Stimulated activated CD8-positive, alpha-beta memory T cell treated with anti-CD3 and anti-CD28 coated beads, Interleukin-7, amount 100 ng/mL, for 48 hours (primary cell): ENCODE measurements at regions not wholly inside any gene's neighbourhood (a gene's known extent, or its start where the extent isn't known, plus 50 kb on each side); places are given as distances from the start of the nearest gene placed in this dataset.

Source experiments
- DNase-seq, 2 donors: peaks; one replicate each; pipeline ENCODE4 v3.0.0-alpha.2; 2020; ENCODE audit warnings: low read depth in 1 of 2; ENCODE audit errors: extremely low read depth in 1 of 2

DNA sequence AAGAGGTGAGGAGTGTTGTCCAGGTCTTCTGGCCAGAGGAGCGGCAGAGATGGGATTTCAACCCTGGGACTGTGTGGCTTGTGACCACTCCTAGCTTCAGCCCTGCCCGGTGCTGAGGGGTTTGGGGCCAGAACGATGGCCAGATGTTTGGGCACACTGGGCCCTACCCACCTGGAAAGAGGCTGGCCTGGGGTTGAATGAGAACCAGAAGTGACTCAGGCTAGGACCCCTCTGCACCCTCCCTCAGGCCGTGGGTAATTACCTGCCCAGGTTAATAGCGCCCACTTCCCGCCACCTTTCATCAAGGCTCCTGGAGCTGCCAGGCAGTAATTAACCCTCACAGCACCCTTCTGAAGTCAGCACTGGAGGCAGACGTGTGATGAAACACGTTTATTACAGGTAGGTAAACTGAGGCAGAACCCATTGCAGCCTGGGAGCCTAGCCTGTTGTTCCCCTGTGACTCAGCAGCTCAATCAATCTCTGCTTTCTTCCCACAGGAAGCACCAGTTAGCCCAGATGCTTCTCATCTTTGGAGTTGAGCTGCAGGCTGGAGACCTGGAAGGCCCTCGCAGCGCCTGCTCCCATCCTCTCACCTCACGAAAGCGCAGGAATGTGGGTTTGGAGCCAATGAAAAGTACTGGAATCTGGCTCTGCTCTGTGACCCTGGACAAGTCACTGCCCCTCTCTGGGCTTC is 120.8 kb downstream of the CEBPB start:
- DNase-seq: no peak

DNA sequence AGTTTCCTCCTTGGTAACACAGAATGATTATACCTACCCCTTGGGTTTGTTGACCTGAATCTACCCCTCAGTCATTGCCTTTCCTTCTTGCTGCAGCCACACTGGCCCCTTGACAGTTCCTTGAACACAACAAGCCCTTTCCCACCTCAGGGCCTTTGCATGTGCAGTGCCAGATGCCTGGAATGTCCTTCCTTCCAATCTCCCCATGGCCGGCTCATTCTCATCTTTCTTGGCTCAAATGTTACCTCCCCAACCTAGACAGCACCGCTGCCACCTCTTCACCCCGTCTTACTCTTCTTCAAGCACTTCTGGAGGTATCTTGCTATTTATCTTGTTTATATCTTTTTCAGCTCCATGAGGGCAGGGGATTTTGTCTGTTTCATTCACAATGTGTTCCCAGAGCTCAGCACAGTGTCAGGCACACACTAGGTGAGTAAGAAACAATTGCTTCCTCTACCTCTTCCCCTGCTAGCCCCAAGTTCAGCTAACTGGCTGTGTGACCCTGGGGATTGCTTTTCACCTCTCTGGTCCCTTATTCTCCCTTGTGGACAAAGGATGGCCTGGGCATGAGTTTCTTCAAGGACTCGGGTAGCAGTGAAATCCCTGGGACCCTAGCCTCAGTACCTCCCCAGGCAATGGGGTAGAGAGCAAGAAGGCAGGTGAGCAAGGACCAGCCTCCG is 121.5 kb downstream of the CEBPB start:
- DNase-seq: no peak

DNA sequence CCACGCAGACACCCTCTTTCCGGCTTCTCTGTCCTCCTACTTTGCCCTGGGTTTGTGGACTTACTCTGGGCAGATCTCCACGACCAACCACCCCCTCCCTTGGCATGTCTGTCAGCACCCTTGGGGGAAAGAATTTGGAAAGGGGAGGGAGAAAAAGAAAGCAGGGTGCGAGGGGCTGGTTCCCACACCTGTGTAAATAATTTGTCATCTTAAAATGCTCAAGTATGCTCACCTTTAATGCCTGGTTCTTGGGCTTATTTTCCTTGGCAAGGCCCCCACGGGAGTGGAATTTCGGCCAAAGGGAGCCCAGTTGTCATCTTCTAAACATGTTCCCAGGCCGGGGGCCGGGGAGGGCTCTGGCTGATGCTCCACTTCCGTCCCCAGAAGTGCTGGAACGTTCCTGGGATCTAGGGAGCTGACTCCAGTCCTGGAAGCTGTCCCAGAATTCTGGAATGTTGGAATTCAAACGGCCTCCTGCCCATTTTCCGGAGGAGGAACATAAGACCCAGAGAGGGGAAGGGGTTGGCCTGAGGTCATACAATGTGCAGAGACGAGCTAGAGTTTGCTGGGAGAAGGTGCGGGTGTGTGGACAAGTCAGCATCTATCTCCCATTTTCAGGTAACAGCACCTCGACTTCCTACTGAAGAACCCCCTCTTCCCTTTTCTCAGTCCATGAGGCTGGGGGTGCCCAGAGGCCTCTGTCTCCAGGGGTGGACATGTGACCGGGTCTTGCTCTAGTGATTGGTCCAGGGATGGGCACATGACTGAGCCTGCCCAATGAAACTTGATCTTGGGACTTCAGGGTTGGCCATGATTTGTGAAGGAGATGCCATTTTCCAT is 122.3 kb downstream of the CEBPB start:
- DNase-seq: no peak

DNA sequence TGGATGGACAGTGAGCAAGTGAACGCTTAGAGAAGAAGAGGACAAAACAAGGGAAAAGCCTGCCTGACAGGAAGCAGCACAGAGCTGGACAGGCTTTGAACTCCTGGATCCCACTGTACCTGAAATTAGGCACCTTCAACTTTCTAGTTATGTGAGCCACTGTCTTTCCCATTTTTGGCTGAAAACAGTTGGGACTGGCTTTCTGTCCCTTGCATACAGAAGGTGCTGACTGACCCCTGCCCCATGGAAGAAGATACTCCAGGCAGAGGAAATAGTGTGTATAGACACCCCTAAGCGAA is 122.8 kb downstream of the CEBPB start:
- no peak for DNase-seq

DNA sequence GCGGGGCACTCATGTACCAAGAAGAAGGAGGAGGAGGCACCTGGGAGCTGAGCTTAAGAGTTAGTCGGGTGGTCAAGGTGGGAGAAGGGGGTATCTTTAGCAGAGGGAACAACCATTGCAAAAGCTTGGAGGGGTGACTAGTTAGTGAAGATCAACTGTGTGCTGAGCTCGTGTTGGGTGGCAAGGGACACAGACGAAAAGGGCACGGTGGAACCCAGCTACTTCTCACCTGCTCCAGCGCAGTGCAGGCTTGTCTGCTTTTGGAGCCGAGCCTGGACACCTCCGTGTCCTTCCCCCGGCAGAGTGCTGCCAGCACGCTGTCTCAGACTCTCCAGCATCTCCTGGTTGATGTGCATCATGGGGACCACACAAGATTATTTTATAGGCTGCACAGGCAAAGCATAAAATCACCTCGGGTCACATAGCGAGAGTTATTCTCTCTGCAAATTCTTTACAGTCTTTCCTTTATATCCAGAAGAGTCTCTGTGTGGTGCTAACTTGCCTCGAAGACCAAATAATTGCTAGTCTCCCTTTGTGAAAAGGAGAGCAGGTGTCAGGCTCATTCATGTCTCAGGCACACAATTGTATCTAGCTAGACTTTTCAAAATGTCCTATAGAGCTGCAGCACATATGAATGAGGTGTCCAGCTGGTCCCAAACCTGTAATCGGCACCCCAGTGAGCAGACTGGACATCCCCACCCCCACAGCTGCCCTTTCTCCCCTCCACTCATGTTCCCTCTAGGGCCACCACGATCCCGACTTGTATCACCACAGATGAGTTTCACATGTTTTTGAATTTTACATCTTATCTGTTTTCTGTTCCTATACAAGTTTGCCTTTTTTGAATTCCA is 123.4 kb downstream of the CEBPB start:
- no peak for DNase-seq

DNA sequence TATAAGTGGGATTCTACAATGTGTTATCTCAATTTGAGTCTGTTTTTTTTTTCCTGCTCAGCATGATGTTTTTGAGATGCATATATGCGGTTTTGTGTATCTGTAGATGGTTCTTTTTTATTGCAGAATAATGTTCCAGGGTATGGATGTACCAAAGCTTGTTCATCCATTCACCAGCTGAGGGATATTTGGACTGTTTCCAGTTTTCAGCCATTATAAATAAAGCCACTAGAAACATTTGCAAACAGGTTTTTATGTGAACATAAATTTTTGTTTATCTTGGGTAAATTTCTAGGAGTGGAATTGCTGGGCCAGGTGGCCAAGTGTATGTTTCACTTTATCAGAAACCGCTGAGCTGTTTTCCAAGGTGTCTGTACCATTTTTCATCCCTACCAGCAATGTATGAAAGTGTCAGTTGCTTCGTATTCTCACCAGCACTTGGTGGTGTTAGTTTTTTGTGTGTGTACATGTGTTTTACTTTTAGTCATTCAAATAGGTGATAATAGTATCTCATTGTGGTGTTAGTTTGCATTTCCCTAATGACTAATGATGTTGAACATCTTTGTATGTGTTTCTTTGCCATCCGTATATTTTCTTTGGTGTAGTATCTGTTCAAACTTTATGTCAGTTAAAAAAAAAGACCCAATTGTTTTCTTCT is 124.2 kb downstream of the CEBPB start:
- no peak for DNase-seq

DNA sequence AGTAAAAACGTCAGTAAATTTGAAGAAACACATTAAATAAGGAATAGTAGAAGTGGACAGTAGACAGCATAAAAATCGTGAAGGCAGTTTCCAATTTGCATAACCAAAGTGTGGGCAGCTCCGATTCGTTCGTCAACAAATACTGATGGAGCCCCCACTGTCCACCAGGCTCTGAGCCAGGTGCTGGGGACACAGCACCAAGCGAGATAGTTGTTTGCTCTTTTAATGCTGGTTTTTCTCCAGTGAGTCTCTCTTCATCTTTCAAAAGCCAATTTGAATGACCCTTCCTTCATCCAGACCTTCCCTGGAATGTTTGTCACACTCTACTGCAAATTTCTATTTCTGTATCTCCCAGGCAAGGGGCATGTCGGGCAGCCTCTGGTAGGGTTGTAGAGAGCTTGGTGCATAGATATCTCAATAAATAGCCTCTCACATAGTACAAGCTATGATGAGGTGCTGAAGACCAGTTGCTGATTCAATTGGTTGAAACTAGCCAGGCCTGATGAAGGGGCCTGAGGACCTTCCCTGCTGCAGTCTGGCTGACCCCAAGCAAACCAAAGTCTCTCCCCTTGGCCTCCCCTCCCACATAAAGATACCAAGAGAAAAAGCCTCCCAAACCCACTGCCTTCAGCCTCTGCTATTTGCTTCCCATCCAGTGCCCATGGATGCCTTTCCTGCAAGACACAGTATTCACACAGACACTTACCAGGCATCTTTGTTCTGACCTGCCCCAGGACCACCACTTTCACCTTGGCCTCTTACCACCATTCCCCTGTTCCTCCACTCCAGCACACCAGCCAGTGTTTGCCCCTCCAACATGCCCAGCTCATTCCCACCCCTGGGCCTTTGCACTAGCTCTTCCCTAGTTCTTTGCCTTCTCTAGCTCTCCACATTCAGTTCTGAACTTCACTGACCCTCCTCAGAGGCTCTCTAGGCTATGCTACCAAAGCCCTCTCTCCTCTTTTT is 125.2 kb downstream of the CEBPB start:
- DNase-seq: no peak

DNA sequence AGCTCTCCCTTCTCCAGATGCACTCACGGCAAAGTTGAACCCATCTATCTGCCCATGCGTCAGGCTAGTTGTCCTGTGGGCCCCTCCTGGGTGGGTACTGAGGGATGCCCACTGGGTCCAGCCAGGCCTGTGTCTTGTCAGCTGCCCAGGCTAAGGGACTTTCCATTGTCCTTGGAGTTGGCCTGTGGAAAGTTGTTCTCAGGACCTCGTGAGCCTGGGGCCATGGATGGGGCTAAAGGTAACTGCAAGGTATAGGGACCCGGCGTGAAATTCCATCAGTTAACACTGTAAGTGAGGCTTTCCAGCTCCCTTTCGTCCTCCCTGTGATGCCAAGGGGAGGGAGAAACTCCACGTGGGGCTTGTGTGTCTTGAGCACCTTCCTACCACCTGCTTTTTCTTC is 126.5 kb downstream of the CEBPB start:
- DNase-seq: no peak

DNA sequence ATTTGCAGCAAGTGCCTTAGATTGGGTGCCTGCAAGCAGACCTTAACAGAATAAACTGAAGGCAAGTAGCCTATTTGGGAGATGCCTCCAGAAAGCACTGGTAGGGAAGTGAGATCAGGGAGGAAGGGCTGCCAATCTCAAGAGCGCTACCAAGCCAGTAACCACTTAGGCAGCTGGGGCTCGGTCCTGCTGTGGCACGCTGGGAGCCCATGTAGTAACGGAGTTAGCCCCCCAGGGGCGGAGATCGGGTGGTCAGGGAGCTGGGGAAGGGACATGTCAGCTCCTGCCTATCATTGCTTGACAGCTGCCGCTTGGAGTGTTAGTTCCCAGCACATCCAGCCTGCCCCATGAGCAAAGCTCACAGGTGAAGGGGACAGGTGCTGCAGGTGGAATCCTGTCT is 127.0 kb downstream of the CEBPB start:
- no peak for DNase-seq

DNA sequence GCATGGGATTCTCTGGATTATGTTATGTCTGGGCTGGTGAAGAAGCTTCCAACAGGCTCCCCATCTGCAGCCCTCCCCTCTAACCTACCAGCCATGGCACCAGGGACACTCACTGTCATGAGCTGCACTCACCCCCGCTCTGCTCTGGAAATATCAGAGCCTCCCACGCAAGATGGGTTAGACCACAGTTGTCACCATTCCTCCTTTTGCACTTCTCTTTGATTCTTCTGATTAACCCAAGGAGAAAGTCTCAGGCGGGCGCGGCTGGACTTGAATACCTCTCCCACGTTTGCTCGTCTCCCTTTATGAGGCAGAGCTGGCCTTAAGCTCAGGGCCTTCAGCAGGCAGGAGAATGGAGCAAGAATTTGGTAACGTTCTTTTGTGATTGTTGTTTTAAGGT is 128.1 kb downstream of the CEBPB start:
- no peak for DNase-seq

DNA sequence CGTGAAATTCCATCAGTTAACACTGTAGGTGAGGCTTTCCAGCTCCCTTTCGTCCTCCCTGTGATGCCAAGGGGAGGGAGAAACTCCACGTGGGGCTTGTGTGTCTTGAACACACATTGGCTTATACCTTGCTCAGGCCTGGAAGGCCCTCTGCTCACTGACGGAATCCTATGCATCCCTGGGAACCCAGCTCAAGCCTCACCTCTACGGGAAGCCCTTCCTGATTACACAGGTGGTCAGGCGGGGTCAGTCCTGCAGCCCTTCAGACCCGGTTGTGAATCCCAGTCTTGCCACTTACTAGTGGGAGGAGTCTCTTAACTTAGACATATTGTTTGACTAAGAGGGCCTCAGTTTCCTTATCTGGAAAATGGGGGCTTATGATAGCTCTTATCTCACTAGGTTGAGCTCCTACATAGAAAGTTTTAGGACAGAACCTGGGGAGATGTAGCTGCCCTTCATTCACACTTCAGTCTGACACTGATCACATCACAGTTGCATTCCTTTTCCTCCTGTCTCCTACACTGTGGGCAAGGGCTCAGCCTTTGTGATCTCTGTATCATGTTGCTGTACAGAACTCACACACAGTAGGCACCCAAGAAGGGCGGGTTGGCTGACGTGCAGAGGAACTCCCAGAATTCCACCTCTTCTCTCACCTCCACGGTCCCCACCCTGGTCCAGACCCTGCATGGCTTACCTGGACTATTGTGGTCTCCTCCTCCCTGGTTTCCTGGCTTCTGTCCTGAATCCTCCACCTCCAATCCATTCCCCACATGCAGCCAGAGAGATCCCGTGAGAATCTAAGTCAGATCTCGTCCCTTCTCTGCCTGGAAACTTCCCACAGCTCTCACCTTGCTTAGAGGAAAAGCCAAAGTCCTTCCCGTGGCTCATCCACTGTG is 129.6 kb downstream of the CEBPB start:
- DNase-seq: no peak

DNA sequence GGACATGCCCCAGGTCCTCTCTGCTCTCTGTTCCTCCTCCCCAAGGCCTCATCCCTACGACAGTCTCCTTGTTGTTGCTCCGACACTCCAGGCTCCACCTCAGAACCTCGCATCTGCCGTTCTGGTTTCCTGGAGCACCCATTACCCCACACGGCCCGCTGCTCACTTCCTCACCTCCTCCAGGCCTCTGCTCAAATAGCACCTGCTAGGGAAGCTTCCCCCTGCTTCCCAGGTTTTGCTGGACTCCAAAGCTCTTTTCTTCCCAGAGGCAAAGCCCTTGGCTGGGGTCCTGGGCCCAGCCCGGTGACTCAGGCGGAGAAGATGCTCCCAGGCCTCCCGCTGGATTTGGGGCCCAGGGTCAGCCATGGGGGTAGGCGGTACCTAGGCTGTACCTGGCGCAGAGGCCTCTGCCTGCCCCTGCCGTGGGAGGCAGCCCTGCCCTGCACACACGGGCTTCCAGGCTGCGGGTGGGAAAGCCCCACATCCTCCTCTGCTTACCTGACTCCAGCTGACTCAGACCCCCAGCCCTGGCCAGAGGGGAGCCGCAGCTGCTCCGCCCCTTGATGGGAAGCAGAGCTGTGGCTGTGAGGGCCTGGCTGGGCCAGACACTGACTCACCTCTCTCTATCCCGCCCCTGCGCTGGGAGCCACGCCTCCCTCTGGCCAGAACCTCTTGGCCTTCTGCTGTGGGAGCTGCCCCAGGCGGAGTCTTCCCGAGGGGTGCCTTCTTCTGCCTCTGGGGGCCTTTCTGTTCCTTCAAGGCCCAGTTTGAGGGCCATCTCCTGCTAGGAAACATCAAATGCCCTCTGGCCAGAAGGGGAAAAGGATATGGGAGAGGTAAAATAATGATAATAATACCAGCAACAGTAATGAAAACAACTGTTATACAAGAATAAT is 130.5 kb downstream of the CEBPB start:
- peak; percentile 56 to 79 for DNase-seq

DNA sequence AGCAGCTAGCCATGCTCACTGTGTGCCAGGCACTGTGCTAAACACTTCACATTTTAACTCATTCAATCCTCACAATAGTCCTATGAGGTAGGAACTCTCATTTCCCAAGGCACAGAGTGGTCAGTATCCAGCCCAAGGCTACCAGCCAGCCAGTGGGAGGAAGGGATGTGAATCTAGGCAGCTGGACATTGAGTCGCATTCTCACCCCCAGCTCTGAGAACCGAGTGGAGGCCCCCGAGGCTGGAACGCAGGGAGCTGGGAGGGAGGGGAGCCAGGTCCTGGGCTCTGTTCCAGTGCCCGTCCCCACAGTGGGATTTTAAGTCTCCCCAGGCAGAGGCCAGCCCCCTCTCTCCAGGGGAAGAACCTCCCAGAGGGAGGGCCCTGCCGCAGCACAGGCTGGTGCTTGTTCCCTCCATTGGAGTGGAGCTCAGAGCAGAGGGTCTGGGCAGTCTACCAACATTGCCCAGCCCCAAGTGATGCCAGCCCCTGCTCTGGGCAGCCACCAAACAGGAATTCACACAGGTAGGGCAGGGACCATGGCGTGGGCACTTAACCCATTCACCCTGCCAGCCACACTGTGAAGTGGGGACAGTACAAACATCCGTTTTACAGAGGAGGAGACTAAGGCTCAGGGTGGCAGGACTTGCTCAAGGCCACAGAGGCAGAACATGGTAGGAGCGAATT is 131.3 kb downstream of the CEBPB start:
- DNase-seq: no peak

DNA sequence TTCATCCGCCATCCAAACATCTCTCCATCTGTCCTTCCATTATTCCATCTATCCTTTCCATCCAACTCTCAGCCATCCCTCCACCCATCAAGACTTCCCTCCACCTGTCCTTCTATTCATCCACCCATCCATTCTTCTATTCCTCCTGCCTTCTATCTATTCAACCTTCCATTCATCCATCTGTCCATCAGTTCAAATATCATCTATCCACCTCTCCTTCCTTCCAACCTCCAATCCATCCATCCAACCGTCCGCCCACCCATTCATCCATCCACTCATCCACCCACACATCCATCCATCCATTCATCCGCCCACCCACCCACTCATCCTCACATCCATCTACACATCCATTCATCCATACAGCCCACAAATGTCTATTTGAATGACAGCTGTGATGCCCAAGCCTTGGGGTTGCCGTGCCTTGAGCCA is 132.1 kb downstream of the CEBPB start:
- DNase-seq: no peak

DNA sequence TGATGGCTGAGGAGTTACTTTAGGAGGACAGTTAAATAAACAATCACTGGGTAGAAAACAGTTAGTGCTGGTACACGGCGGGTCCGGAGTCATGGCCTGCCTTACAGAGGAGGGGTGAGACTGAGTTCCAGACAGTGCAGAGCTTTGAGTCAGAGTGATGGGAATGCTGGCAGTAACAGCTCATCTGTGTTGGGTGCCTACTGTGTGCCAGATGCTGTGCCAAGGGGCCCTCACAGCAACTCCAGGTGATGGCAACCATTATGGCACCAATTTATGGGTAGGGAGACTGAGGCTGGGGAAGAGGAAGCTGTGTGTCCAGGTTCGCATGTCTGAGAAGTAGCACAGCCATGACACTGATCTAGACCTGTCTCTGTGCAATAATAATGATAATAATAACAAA is 132.6 kb downstream of the CEBPB start:
- DNase-seq: no peak

DNA sequence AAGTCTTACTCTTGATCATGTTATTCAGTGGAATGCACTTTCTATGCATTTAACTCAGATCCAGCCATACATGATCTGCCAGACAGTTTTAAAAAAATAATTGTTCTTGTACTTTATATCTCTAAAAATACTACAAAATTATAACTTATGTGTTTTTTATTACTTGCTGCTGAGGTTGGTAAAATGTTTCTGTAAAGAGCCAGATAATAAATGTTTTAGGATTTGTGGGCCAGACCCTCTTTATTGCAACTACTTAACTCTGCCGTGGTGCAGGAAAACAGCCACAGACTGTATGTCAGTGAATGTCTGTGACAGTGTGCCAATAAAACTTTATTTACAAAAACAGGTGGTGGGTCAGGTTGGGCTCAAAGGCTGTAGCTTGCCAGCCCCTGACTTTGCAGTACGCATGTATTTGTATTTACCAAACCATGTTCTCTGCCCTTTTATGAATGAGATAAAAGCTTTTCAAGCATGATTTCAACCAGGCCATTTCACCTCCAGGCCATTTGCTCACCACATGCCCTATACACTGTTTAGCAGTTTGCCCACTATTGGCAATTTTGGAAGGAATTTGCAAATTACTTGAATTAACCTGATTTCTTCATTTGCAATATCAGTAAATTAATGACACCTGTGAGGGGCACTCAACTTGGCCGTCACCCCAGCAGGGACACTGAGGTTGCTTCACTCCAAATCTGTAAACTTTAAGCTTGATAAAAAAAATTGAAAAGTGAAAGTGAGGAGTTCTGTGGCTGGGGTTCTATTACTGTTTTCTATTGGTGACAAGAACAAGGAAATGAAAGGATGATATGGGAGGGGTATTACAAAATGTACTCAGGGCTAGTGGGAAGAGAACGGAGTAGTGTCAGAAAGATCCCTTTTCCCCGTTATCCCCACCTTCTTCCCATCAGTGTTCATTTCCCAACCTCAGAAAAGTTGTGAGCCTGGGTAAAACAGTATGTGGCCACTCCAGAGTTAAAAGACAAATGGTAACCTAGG is 133.4 kb downstream of the CEBPB start:
- DNase-seq: no peak
